Tibial nerve (tissue), 4 donors: ENCODE measurements at regions not wholly inside any gene's neighbourhood (a gene's known extent, or its start where the extent isn't known, plus 50 kb on each side); places are given as distances from the start of the nearest gene placed in this dataset.

ENCODE experiments used
- DNase-seq, 2 donors: peaks; one replicate each; pipeline ENCODE4 v3.0.0-alpha.2; 2019; ENCODE audit warnings: low spot score in 2 of 2
- H3K27ac ChIP-seq, 4 donors: fragments of 200-600 bp; sonication (generic) in 3 of 4; one replicate each; pipeline ENCODE4 v1.5.1; 2017 to 2019; ENCODE audit warnings: mild to moderate bottlenecking in 1 of 4
- H3K27me3 ChIP-seq, 2 donors: fragments of 200-600 bp; sonication (generic) in 1 of 2; one replicate each; pipeline versions ENCODE4 v1.5.1 to v1.6.0; 2017 to 2019
- H3K36me3 ChIP-seq, 3 donors: fragments of 200-600 bp; sonication (generic); one replicate each; pipeline ENCODE4 v1.5.1; 2018 to 2019
- H3K4me1 ChIP-seq, 4 donors: fragments of 200-600 bp; sonication (generic) in 3 of 4; one replicate each; pipeline ENCODE4 v1.5.1; 2017 to 2019
- H3K4me3 ChIP-seq, 4 donors: fragments of 200-600 bp; sonication (generic) in 3 of 4; one replicate each; pipeline ENCODE4 v1.5.1; 2017 to 2019; ENCODE audit warnings: mild to moderate bottlenecking in 1 of 4, moderate library complexity in 1 of 4
- H3K9me3 ChIP-seq, 4 donors: fragments of 200-600 bp; sonication (generic) in 3 of 4; one replicate each; pipeline ENCODE4 v1.5.1; 2017 to 2019
- CTCF ChIP-seq, 5 experiments: fragments of 200-600 bp in 3 of 5; fragments of 450-650 bp in 2 of 5; sonication (generic) in 3 of 5; IDR thresholded peaks; one replicate each; pipeline ENCODE4 v1.5.1; 2016 to 2019; ENCODE audit warnings: antibody characterized with exemption in 5 of 5, mild to moderate bottlenecking in 3 of 5, moderate library complexity in 2 of 5
- EP300 ChIP-seq, 2 donors: sonication (generic); formaldehyde crosslinking; IDR thresholded peaks; one replicate each; pipeline ENCODE4 v1.6.1; 2017; ENCODE audit warnings: antibody characterized with exemption in 2 of 2, mild to moderate bottlenecking in 1 of 2
- POLR2A ChIP-seq, 2 donors: fragments of 450-650 bp; IDR thresholded peaks; one replicate each; pipeline ENCODE4 v1.6.1; 2017; ENCODE audit warnings: antibody characterized with exemption in 2 of 2, mild to moderate bottlenecking in 2 of 2, moderate library complexity in 2 of 2
- WGBS, 2 donors: methylation state at CpG; one replicate each; pipeline ENCODE4 v1.1.5; 2018; 5-methylcytosine and 5-hydroxymethylcytosine counted together

- no peaks in the 10 kb centered on the region for H3K4me1 ChIP-seq
- no peak overlapping the region for H3K4me3 ChIP-seq
- H3K27ac ChIP-seq = no peak overlapping the region
- H3K36me3 ChIP-seq = no peaks in the 10 kb centered on the region
- WGBS, 2 donors = 52 to 65% methylated on average over 4 of the region's 4 CpGs
- DNase-seq = no peak
- TF ChIP-seq CTCF (IDR thresholded peaks at IDR 0.05) (no peak), EP300 (IDR thresholded peaks at IDR 0.05) (no peak), POLR2A (IDR thresholded peaks at IDR 0.05) (no peak)
- no peaks in the 10 kb centered on the region for H3K27me3 ChIP-seq
- no peaks in the 10 kb centered on the region for H3K9me3 ChIP-seq
Observed at GRCh38 chr3:117447419-117447818, 737.8 kb downstream of the TUSC7 start.

GRCh38 chr3:117450026-117450425, 740.4 kb downstream of the TUSC7 start:
- 42 to 45% methylated on average over 4 of the region's 4 CpGs for WGBS, 2 donors
- no peak for TF ChIP-seq POLR2A (IDR thresholded peaks at IDR 0.05)
- TF ChIP-seq CTCF (IDR thresholded peaks at IDR 0.05) = no peak
- no peak for TF ChIP-seq EP300 (IDR thresholded peaks at IDR 0.05)
- DNase-seq = no peak

GRCh38 chr3:117454254-117454653, 744.7 kb downstream of the TUSC7 start:
- Histone ChIP-seq H3K27me3 (no peaks in the 10 kb centered on the region), H3K9me3 (no peaks in the 10 kb centered on the region), H3K4me1 (no peaks in the 10 kb centered on the region), H3K4me3 (no peak overlapping the region), H3K36me3 (no peaks in the 10 kb centered on the region), H3K27ac (no peak overlapping the region)
- TF ChIP-seq POLR2A (IDR thresholded peaks at IDR 0.05) = no peak
- TF ChIP-seq EP300 (IDR thresholded peaks at IDR 0.05) = no peak
- TF ChIP-seq CTCF (IDR thresholded peaks at IDR 0.05) = no peak
- WGBS, 2 donors = 84 to 100% methylated on average over 1 of the region's 1 CpG
- no peak for DNase-seq

More at GRCh38 chr3:117450026-117450425, 740.4 kb downstream of the TUSC7 start:
- Histone ChIP-seq H3K4me3 (no peak overlapping the region), H3K36me3 (no peaks in the 10 kb centered on the region), H3K4me1 (no peaks in the 10 kb centered on the region), H3K27me3 (no peaks in the 10 kb centered on the region), H3K9me3 (no peaks in the 10 kb centered on the region), H3K27ac (no peak overlapping the region)

- no peak overlapping the region for H3K27ac ChIP-seq
- TF ChIP-seq EP300 (IDR thresholded peaks at IDR 0.05) = no peak
- no peak for TF ChIP-seq CTCF (IDR thresholded peaks at IDR 0.05)
- TF ChIP-seq POLR2A (IDR thresholded peaks at IDR 0.05) = no peak
- H3K9me3 ChIP-seq = no peaks in the 10 kb centered on the region
- 78 to 79% methylated on average over 5 of the region's 5 CpGs for WGBS, 2 donors
- H3K36me3 ChIP-seq = no peaks in the 10 kb centered on the region
- H3K27me3 ChIP-seq = no peaks in the 10 kb centered on the region
- H3K4me1 ChIP-seq = no peaks in the 10 kb centered on the region
- no peak overlapping the region for H3K4me3 ChIP-seq
- no peak for DNase-seq
Observed at GRCh38 chr3:117454908-117455307, 745.3 kb downstream of the TUSC7 start.

- Histone ChIP-seq H3K36me3 (no peaks in the 10 kb centered on the region), H3K27me3 (no peaks in the 10 kb centered on the region), H3K4me1 (no peaks in the 10 kb centered on the region), H3K9me3 (no peaks in the 10 kb centered on the region), H3K27ac (no peak overlapping the region), H3K4me3 (no peak overlapping the region)
- no peak for TF ChIP-seq EP300 (IDR thresholded peaks at IDR 0.05)
- no peak for TF ChIP-seq CTCF (IDR thresholded peaks at IDR 0.05)
- TF ChIP-seq POLR2A (IDR thresholded peaks at IDR 0.05) = no peak
- WGBS, 2 donors = 78 to 90% methylated on average over 6 of the region's 6 CpGs
- DNase-seq = no peak
Observed at GRCh38 chr3:117455782-117456181, 746.2 kb downstream of the TUSC7 start.
